ENCODE measurements at regions not wholly inside any gene's neighbourhood (a gene's known extent, or its start where the extent isn't known, plus 50 kb on each side); places are given as distances from the start of the nearest gene placed in this dataset.

- Histone ChIP-seq H3K27ac (ENCODE audit: low read depth in 1 of 2, low read length in 2 of 2) (no peak overlapping the region), H3K9ac (ENCODE audit: low read depth in 1 of 2, low read length in 2 of 2) (no peak overlapping the region), H3K9me3 (ENCODE audit: control insufficient read depth in 4 of 4, low read length in 3 of 4) (peaks cover 0 to 7% (median 3%) of the 10 kb centered on the region in 4 donors), H3K36me3 (ENCODE audit: control insufficient read depth in 4 of 4, insufficient read depth in 3 of 4, low read depth in 1 of 4, low read length in 3 of 4) (no peaks in the 10 kb centered on the region), H3K27me3 (ENCODE audit: control insufficient read depth in 4 of 4, insufficient read depth in 4 of 4, low read length in 3 of 4) (no peaks in the 10 kb centered on the region), H3K4me1 (ENCODE audit: control insufficient read depth in 4 of 4, insufficient read depth in 4 of 4, low read length in 3 of 4) (no peaks in the 10 kb centered on the region), H3K4me3 (ENCODE audit: low read depth in 1 of 3, low read length in 3 of 3) (no peak overlapping the region)
- 81% methylated on average over 4 of the region's 4 CpGs for WGBS
- no peak for TF ChIP-seq EGR1 (IDR thresholded peaks at IDR 0.05; ENCODE audit: low read depth in 2 of 2)
- no peak for TF ChIP-seq SP1 (IDR thresholded peaks at IDR 0.05)
- TF ChIP-seq HNF4G (IDR thresholded peaks at IDR 0.05) = no peak
- TF ChIP-seq HNF4A (conservative IDR thresholded peaks at IDR 0.05) = no peak
- no peak for TF ChIP-seq FOXA2 (IDR thresholded peaks at IDR 0.05)
- no peak for TF ChIP-seq RXRA (IDR thresholded peaks at IDR 0.05)
- TF ChIP-seq ZBTB33 (IDR thresholded peaks at IDR 0.05) = no peak
- DNase-seq (ENCODE audit: low spot score) = no peak
These were observed 295.7 kb upstream of the TNRC6C start for GRCh38 chr17:77662833-77663232.

- no peak overlapping the region for H3K9ac ChIP-seq (ENCODE audit: low read depth in 1 of 2, low read length in 2 of 2)
- no peaks in the 10 kb centered on the region for H3K4me1 ChIP-seq (ENCODE audit: control insufficient read depth in 4 of 4, insufficient read depth in 4 of 4, low read length in 3 of 4)
- H3K36me3 ChIP-seq (ENCODE audit: control insufficient read depth in 4 of 4, insufficient read depth in 3 of 4, low read depth in 1 of 4, low read length in 3 of 4) = no peaks in the 10 kb centered on the region
- no peak overlapping the region for H3K4me3 ChIP-seq (ENCODE audit: low read depth in 1 of 3, low read length in 3 of 3)
- H3K27ac ChIP-seq (ENCODE audit: low read depth in 1 of 2, low read length in 2 of 2) = no peak overlapping the region
- TF ChIP-seq, protein P1, sequence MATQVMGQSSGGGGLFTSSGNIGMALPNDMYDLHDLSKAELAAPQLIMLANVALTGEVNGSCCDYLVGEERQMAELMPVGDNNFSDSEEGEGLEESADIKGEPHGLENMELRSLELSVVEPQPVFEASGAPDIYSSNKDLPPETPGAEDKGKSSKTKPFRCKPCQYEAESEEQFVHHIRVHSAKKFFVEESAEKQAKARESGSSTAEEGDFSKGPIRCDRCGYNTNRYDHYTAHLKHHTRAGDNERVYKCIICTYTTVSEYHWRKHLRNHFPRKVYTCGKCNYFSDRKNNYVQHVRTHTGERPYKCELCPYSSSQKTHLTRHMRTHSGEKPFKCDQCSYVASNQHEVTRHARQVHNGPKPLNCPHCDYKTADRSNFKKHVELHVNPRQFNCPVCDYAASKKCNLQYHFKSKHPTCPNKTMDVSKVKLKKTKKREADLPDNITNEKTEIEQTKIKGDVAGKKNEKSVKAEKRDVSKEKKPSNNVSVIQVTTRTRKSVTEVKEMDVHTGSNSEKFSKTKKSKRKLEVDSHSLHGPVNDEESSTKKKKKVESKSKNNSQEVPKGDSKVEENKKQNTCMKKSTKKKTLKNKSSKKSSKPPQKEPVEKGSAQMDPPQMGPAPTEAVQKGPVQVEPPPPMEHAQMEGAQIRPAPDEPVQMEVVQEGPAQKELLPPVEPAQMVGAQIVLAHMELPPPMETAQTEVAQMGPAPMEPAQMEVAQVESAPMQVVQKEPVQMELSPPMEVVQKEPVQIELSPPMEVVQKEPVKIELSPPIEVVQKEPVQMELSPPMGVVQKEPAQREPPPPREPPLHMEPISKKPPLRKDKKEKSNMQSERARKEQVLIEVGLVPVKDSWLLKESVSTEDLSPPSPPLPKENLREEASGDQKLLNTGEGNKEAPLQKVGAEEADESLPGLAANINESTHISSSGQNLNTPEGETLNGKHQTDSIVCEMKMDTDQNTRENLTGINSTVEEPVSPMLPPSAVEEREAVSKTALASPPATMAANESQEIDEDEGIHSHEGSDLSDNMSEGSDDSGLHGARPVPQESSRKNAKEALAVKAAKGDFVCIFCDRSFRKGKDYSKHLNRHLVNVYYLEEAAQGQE (IDR thresholded peaks at IDR 0.05) = no peak
- TF ChIP-seq TAF1 (conservative IDR thresholded peaks at IDR 0.05) (no peak), NR2F2 (IDR thresholded peaks at IDR 0.05) (no peak), HNF4A (conservative IDR thresholded peaks at IDR 0.05) (no peak), ATF3 (IDR thresholded peaks at IDR 0.05) (no peak), CTCF (IDR thresholded peaks at IDR 0.05; ENCODE audit: low read depth, low read length, missing input control) (no peak), RXRA (IDR thresholded peaks at IDR 0.05) (no peak), FOXA1 (IDR thresholded peaks at IDR 0.05) (no peak), SP1 (IDR thresholded peaks at IDR 0.05) (no peak), YY1 (IDR thresholded peaks at IDR 0.05) (no peak), JUND (IDR thresholded peaks at IDR 0.05) (no peak), EGR1 (IDR thresholded peaks at IDR 0.05; ENCODE audit: low read depth in 2 of 2) (no peak), HNF4G (IDR thresholded peaks at IDR 0.05) (no peak), ZBTB33 (IDR thresholded peaks at IDR 0.05) (no peak), GABPA (IDR thresholded peaks at IDR 0.05 in 1 of 2, conservative IDR thresholded peaks at IDR 0.05 in 1 of 2) (no peak), FOXA2 (IDR thresholded peaks at IDR 0.05) (no peak), RAD21 (IDR thresholded peaks at IDR 0.05) (no peak)
- TF ChIP-seq, protein P2, sequence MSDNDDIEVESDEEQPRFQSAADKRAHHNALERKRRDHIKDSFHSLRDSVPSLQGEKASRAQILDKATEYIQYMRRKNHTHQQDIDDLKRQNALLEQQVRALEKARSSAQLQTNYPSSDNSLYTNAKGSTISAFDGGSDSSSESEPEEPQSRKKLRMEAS (IDR thresholded peaks at IDR 0.05) = no peak
- DNase-seq (ENCODE audit: low spot score) = no peak
- H3K9me3 ChIP-seq (ENCODE audit: control insufficient read depth in 4 of 4, low read length in 3 of 4) = peaks cover 0 to 2% (median 0%) of the 10 kb centered on the region in 4 donors
- WGBS = 81% methylated on average over 13 of the region's 13 CpGs
- no peaks in the 10 kb centered on the region for H3K27me3 ChIP-seq (ENCODE audit: control insufficient read depth in 4 of 4, insufficient read depth in 4 of 4, low read length in 3 of 4)
These were observed 294.3 kb upstream of the TNRC6C start for GRCh38 chr17:77664097-77664729.

All from liver (tissue), 8 donors.